HEK293 (cell line): ENCODE measurements at regions not wholly inside any gene's neighbourhood (a gene's known extent, or its start where the extent isn't known, plus 50 kb on each side); places are given as distances from the start of the nearest gene placed in this dataset.

Source experiments
- CTCF ChIA-PET: fragments of 350-600 bp; formaldehyde crosslinking; extraction: SDS; loops from one replicate; lab custom pipeline; 2021; ENCODE audit warnings: antibody characterized with exemption; lab: Yijun Ruan, JAX
- POLR2A ChIA-PET: fragments of 300-600 bp; formaldehyde crosslinking; extraction: SDS; loops from one replicate; lab custom pipeline; 2020; ENCODE audit warnings: antibody characterized with exemption, inconsistent platforms; lab: Yijun Ruan, JAX
- H3K27ac ChIP-seq: fragments of 200-500 bp; sonication (Bioruptor generic); 2 replicates; pipeline ENCODE4 v1.5.1; 2014; ENCODE audit warnings: low read depth, low read length, control low read depth, inconsistent platforms; ENCODE audit errors: extremely low read depth
- H3K36me3 ChIP-seq, 2 experiments: fragments of 200-500 bp in 1 of 2; sonication (Bioruptor generic) in 1 of 2; 1 replicate in 1 of 2; 2 replicates in 1 of 2; pipeline ENCODE4 v1.5.1; 2014 to 2017; ENCODE audit warnings: inconsistent platforms in 2 of 2, low read length in 2 of 2; ENCODE audit not compliant: control insufficient read depth in 2 of 2, insufficient read depth in 1 of 2
- H3K4me1 ChIP-seq: fragments of 200-500 bp; sonication (Bioruptor generic); 2 replicates; pipeline ENCODE4 v1.5.1; 2014; ENCODE audit warnings: mild to moderate bottlenecking, low read length, inconsistent platforms; ENCODE audit not compliant: control insufficient read depth, insufficient read depth
- H3K4me3 ChIP-seq: 2 replicates; pipeline ENCODE4 v1.5.1; 2011; ENCODE audit warnings: low read depth, mild to moderate bottlenecking, control low read depth, low read length, moderate library complexity
- H3K9me3 ChIP-seq: fragments of 200-500 bp; sonication (Bioruptor generic); 2 replicates; pipeline ENCODE4 v1.5.1; 2014; ENCODE audit warnings: low read depth, low read length, inconsistent platforms; ENCODE audit not compliant: control insufficient read depth, insufficient read depth
- EGR2 ChIP-seq: fragments of 450-650 bp; formaldehyde crosslinking; IDR thresholded peaks from 2 replicates; pipeline ENCODE4 v1.5.1; 2016; ENCODE audit warnings: low read depth, missing biosample characterization, missing genetic modification characterization
- GLI4 ChIP-seq: fragments of 450-650 bp; formaldehyde crosslinking; IDR thresholded peaks from 2 replicates; pipeline ENCODE4 v1.5.1; 2016; ENCODE audit warnings: missing biosample characterization, missing genetic modification characterization
- GLIS1 ChIP-seq: fragments of 450-650 bp; formaldehyde crosslinking; IDR thresholded peaks from 2 replicates; pipeline ENCODE4 v1.5.1; 2016; ENCODE audit warnings: missing biosample characterization, missing genetic modification characterization
- KLF9 ChIP-seq: fragments of 450-650 bp; formaldehyde crosslinking; IDR thresholded peaks from 2 replicates; pipeline ENCODE4 v1.5.1; 2016; ENCODE audit warnings: missing biosample characterization, missing genetic modification characterization, low read depth
- MYNN ChIP-seq: fragments of 450-650 bp; formaldehyde crosslinking; IDR thresholded peaks from 2 replicates; pipeline ENCODE4 v1.5.1; 2016; ENCODE audit warnings: missing biosample characterization, missing genetic modification characterization, borderline replicate concordance
- PATZ1 ChIP-seq: fragments of 450-650 bp; formaldehyde crosslinking; IDR thresholded peaks from 2 replicates; pipeline ENCODE4 v1.5.1; 2016; ENCODE audit warnings: missing biosample characterization, missing genetic modification characterization
- SCRT1 ChIP-seq: fragments of 450-650 bp; formaldehyde crosslinking; IDR thresholded peaks from 2 replicates; pipeline ENCODE4 v1.5.1; 2016; ENCODE audit warnings: missing biosample characterization, missing genetic modification characterization, borderline replicate concordance
- ZBTB21 ChIP-seq: fragments of 450-650 bp; formaldehyde crosslinking; IDR thresholded peaks from 2 replicates; pipeline ENCODE4 v1.5.1; 2017; ENCODE audit warnings: missing biosample characterization, missing genetic modification characterization
- ZFHX2 ChIP-seq: fragments of 450-650 bp; formaldehyde crosslinking; conservative IDR thresholded peaks from 2 replicates; pipeline ENCODE4 v1.5.1; 2016; ENCODE audit warnings: missing biosample characterization, missing genetic modification characterization
- ZNF175 ChIP-seq: fragments of 450-650 bp; formaldehyde crosslinking; IDR thresholded peaks from 2 replicates; pipeline ENCODE4 v1.5.1; 2016; ENCODE audit warnings: missing biosample characterization, missing genetic modification characterization
- ZNF211 ChIP-seq: fragments of 450-650 bp; formaldehyde crosslinking; IDR thresholded peaks from 2 replicates; pipeline ENCODE4 v1.5.1; 2016; ENCODE audit warnings: low read depth, missing biosample characterization, missing genetic modification characterization
- ZNF292 ChIP-seq: fragments of 450-650 bp; formaldehyde crosslinking; IDR thresholded peaks from 2 replicates; pipeline ENCODE4 v1.5.1; 2016; ENCODE audit warnings: low read depth, missing biosample characterization, missing genetic modification characterization, borderline replicate concordance
- ZNF404 ChIP-seq: fragments of 450-650 bp; formaldehyde crosslinking; IDR thresholded peaks from 2 replicates; pipeline ENCODE4 v1.5.1; 2017; ENCODE audit warnings: missing biosample characterization, missing genetic modification characterization
- ZNF423 ChIP-seq: fragments of 450-650 bp; formaldehyde crosslinking; IDR thresholded peaks from 2 replicates; pipeline ENCODE4 v1.5.1; 2016; ENCODE audit warnings: missing biosample characterization, missing genetic modification characterization
- ZNF510 ChIP-seq: fragments of 450-650 bp; formaldehyde crosslinking; IDR thresholded peaks from 2 replicates; pipeline ENCODE4 v1.5.1; 2018; ENCODE audit warnings: mild to moderate bottlenecking, missing genetic modification characterization, missing biosample characterization; ENCODE audit not compliant: insufficient replicate concordance
- ZNF514 ChIP-seq: fragments of 450-650 bp; formaldehyde crosslinking; IDR thresholded peaks from 2 replicates; pipeline ENCODE4 v1.5.1; 2016; ENCODE audit warnings: missing biosample characterization, missing genetic modification characterization
- ZNF529 ChIP-seq: fragments of 450-650 bp; formaldehyde crosslinking; IDR thresholded peaks from 2 replicates; pipeline ENCODE4 v1.5.1; 2017; ENCODE audit warnings: missing genetic modification characterization, missing biosample characterization; ENCODE audit not compliant: insufficient replicate concordance
- ZNF560 ChIP-seq: fragments of 450-650 bp; formaldehyde crosslinking; IDR thresholded peaks from 2 replicates; pipeline ENCODE4 v1.5.1; 2017; ENCODE audit warnings: missing biosample characterization, missing genetic modification characterization, borderline replicate concordance
- ZNF580 ChIP-seq: fragments of 450-650 bp; formaldehyde crosslinking; IDR thresholded peaks from 2 replicates; pipeline ENCODE4 v1.5.1; 2016; ENCODE audit warnings: missing biosample characterization, missing genetic modification characterization
- ZNF600 ChIP-seq: fragments of 450-650 bp; formaldehyde crosslinking; IDR thresholded peaks from 2 replicates; pipeline ENCODE4 v1.5.1; 2016; ENCODE audit warnings: missing biosample characterization, missing genetic modification characterization
- ZNF626 ChIP-seq: fragments of 450-650 bp; sonication (Bioruptor Pico); formaldehyde crosslinking; IDR thresholded peaks from 2 replicates; pipeline ENCODE4 v1.5.1; 2018; ENCODE audit warnings: missing biosample characterization, missing genetic modification characterization, inconsistent platforms
- ZNF776 ChIP-seq: fragments of 450-650 bp; formaldehyde crosslinking; IDR thresholded peaks from 2 replicates; pipeline ENCODE4 v1.5.0; 2017; ENCODE audit warnings: missing biosample characterization, missing genetic modification characterization, borderline replicate concordance
- ZSCAN18 ChIP-seq: fragments of 450-650 bp; formaldehyde crosslinking; IDR thresholded peaks from 2 replicates; pipeline ENCODE4 v1.5.1; 2016; ENCODE audit warnings: missing biosample characterization, missing genetic modification characterization
- ZSCAN5A ChIP-seq: fragments of 450-650 bp; formaldehyde crosslinking; IDR thresholded peaks from 2 replicates; pipeline ENCODE4 v1.5.1; 2016; ENCODE audit warnings: missing biosample characterization, missing genetic modification characterization

GRCh38 chr9:17859228-17859627 is 280.4 kb downstream of the SH3GL2 start:
- no peak for TF ChIP-seq MYNN (tag by site-specific recombination)
- peak; percentile 32; the same call in 1 of the 2 replicates for TF ChIP-seq EGR2
- TF ChIP-seq ZFHX2 (tag by site-specific recombination) = peak; percentile 34
- no peak overlapping the region for H3K4me3 ChIP-seq
- peaks cover 3% of the 10 kb centered on the region; the same call in 1 of the 2 replicates for H3K4me1 ChIP-seq
- H3K9me3 ChIP-seq = no peaks in the 10 kb centered on the region
- CTCF ChIA-PET = interaction anchor here (0.7 to 0.9 kb wide), 2 partner anchors 49 to 200 kb away, joined by 3 read pairs; no protein-coding TSS in a partner anchor
- POLR2A ChIA-PET = interaction anchor here (0.6 kb wide), 1 partner anchor 86 kb away, joined by 5 read pairs; no protein-coding TSS in a partner anchor
- H3K27ac ChIP-seq = no peak overlapping the region
- H3K36me3 ChIP-seq = no peaks in the 10 kb centered on the region

- no peaks in the 10 kb centered on the region for H3K9me3 ChIP-seq
- ChIA-PET POLR2A (no interaction called here), CTCF (interaction anchor here (0.7 kb wide), 1 partner anchor 50 kb away, joined by 3 read pairs; no protein-coding TSS in a partner anchor)
- no peak overlapping the region for H3K27ac ChIP-seq
- H3K4me3 ChIP-seq = no peak overlapping the region
- TF ChIP-seq ZNF404 (tag by site-specific recombination) (no peak), ZNF292 (tag by site-specific recombination) (no peak), ZBTB21 (tag by site-specific recombination) (no peak), ZNF514 (no peak), ZNF580 (tag by site-specific recombination) (no peak)
- no peaks in the 10 kb centered on the region for H3K36me3 ChIP-seq
- H3K4me1 ChIP-seq = peaks cover 3% of the 10 kb centered on the region; the same call in 1 of the 2 replicates
Measured at GRCh38 chr9:17859987-17860386, 281.1 kb downstream of the SH3GL2 start.

GRCh38 chr9:17862101-17862500 is 283.2 kb downstream of the SH3GL2 start:
- Histone ChIP-seq H3K4me1 (peaks cover 3% of the 10 kb centered on the region; the same call in 1 of the 2 replicates), H3K36me3 (no peaks in the 10 kb centered on the region), H3K4me3 (no peak overlapping the region), H3K27ac (no peak overlapping the region), H3K9me3 (no peaks in the 10 kb centered on the region)
- TF ChIP-seq ZNF211 = no peak
- TF ChIP-seq ZSCAN5A (tag by site-specific recombination) = no peak
- no peak for TF ChIP-seq ZNF626
- no peak for TF ChIP-seq GLI4 (tag by site-specific recombination)
- TF ChIP-seq GLIS1 (tag by site-specific recombination) = no peak
- no peak for TF ChIP-seq ZNF529 (tag by site-specific recombination)
- no peak for TF ChIP-seq SCRT1 (tag by site-specific recombination)
- no peak for TF ChIP-seq ZNF510 (tag by site-specific recombination)
- TF ChIP-seq ZNF560 (tag by site-specific recombination) = no peak
- TF ChIP-seq ZSCAN18 (tag by site-specific recombination) = no peak
- no peak for TF ChIP-seq ZNF600 (tag by site-specific recombination)
- no peak for TF ChIP-seq ZNF175
- TF ChIP-seq KLF9 (tag by site-specific recombination) = no peak
- no peak for TF ChIP-seq PATZ1 (tag by site-specific recombination)
- no peak for TF ChIP-seq MYNN (tag by site-specific recombination)
- TF ChIP-seq ZNF423 (tag by site-specific recombination) = no peak
- TF ChIP-seq ZNF776 (tag by site-specific recombination) = no peak
- CTCF ChIA-PET = interaction anchor here (0.7 kb wide), 1 partner anchor 1167 kb away, joined by 3 read pairs; no protein-coding TSS in a partner anchor
- POLR2A ChIA-PET = no interaction called here
